NCI-H2227 (cell line): ENCODE measurements at regions not wholly inside any gene's neighbourhood (a gene's known extent, or its start where the extent isn't known, plus 50 kb on each side); places are given as distances from the start of the nearest gene placed in this dataset.

ENCODE experiments used
- DNase-seq: peaks from one replicate; lab custom pipeline; 2025; ENCODE audit not compliant: unreplicated experiment; lab: John Stamatoyannopoulos, UW

DNA sequence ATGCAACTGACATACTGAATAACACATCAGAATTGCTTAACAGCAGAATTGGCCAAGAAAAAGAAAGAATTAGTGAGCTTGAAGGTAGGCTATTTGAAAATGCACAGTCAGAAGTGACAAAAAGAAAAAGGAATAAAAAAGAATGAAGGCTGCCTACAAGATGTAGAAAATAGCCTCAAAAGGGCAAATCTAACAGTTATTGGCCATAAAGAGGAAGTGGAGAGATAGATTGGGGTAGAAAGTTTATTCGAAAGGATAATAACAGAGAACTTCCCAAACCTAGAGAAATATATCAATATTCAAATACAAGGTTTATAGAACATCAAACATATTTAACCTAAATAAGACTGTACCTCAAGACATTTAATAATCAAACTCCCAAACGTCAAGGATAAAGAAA is 67.5 kb downstream of the ATP6V1G3 start:
- no peak for DNase-seq

DNA sequence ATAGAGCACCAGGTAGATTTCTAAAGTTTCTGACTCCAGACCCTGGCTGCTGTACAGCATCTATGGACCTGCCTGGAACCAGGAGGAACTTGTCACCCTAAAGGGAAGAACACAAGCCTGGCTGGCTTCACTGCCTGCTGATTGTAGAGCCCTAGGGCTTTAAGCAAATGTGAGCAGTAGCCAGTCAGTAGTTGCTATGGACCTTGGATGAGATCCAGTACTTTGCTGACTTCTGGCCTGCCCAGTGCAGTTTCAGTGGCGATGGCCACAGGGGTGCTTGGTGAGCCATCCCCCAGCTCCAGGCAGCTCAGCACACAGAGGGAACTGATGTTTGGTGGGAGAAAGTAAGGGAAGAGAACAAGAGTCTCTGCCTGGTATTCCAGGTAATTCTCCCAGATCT is 68.4 kb downstream of the ATP6V1G3 start:
- DNase-seq = no peak

DNA sequence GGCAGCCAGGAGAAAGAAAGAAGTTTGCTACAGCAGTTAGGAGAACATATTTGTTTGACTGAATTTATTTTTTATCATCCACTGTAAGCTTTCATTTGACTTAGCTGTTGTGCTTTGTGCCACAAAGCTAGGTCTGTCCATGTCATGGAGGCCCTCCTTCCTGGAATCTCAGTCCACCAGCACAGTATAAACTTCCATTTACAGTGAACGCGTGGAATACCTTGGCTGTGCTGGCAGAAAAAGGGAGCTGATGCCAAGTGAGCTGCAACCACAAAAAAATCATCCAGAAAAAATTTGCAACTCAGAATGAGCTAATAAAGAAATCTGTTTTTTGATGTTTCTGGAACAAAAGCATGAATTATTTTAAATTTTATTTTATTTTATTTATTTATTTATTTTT is 72.6 kb downstream of the ATP6V1G3 start:
- DNase-seq = no peak

GRCh38 chr1:198467342-198467741 is 73.1 kb downstream of the ATP6V1G3 start:
- no peak for DNase-seq

DNA sequence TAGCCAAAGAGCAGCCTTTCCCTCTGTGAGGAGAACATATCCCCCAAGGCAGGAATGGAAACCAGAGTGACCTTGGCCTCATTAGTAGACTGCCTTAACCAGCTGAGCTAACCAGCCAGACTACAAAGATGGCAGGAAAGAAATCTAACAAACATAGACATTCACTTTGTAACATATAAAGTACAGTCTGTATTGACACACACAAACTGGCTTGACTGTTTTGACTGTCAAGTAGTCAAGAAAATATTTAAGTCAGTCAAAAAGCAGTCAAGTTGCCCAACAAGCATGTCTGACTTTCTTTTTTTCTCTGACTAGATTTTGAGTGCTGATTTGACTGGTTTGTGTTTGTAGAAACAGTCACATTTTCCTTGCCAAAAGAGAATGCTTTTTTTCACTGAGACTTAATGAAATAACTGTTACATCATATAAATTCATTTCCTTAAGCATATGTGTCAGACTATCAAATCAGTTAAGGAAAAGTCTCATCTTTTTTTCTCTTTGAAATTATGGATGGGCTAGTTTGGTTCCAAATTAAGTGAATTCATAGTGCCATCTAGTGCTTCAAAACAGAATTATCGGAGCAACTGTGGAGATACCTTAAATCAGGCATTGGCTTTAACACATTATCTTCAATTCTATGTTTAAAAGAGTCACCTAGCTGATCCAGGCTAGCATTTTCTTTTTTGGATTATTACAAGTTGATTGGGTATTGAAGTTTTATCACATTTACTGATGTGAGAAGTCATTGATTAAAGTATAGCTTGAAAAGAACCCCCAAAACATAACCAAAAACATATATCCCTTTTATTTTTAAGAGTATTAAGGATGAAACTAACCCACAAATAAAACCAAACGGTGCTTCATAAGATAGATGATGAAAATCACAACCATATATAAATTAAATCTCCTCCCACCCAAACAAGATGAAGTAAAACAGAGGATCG is 75.0 kb downstream of the ATP6V1G3 start:
- peak; percentile 82 for DNase-seq

GRCh38 chr1:198463709-198464108 is 76.8 kb downstream of the ATP6V1G3 start:
- no peak for DNase-seq

- no peak for DNase-seq
Observed at GRCh38 chr1:198462365-198463019, 78.0 kb downstream of the ATP6V1G3 start.

DNA sequence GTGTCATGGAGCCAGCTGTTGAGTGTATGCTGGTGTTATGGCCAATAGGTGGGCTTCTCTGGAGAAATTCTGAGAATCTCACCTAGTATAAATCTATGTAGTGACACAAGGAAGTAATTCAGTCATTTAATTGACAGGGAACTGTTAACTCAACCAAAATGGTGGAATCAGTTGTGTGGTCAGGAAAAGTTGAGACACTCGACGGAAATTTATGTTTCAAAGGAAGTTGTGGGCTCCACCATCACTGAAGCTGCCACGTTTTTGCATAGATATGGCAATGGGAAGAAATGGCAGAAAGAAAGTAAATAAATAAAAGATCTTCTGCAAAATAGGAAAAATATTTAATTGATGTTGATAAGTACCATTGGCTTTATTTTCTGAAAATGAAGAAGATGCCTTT is 84.5 kb downstream of the ATP6V1G3 start:
- no peak for DNase-seq

DNA sequence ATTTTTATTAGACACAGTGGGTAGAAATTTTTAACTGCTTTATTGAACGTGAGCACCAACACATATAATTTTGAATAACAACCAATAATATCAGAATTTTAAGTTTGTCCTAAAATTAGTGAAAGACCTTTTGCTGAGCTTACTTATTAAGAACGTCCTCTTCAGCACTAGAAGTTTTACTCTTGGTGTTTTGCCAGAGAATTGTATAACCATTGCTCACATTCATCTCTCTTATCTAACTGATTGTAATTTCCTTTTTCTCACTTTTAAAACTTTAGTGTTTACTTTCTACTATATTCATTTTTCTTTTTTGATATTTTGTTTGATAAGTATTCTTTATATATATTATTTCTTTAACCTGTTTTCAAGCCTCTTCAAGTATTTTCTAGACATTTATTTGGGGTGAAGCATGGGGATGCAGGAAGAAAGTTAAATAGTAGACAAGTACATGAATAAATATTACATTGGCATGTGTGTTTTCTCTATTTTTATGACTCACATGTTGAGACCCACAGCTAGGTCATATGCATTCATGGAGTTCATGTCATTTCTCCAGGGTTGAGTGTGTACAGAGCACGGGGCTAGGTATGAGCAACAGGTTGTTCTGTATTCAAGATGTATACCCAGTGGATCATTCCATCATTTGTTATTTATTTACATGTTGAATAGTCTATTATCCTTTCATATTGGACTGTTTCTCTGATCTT is 90.6 kb downstream of the ATP6V1G3 start:
- no peak for DNase-seq

DNA sequence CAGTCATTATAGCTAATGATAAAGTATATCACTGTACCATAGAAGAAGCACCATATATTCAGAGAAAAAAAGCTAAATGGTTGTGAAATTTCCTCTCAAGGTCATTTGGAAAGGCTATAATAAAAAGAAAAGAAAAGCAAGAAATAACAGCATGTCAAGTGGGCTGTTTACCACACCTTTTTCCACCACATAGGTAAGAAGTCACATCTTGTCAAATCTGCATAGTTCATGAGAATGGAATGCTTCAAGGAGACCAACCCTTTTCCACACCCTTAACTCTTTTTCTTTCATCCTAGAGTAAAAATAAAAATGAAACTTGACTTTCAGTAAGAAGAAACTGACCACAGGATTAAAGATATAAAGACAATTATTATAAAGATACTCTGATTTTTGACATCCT is 91.2 kb downstream of the ATP6V1G3 start:
- no peak for DNase-seq

GRCh38 chr1:198447468-198447867 is 93.0 kb downstream of the ATP6V1G3 start:
- DNase-seq = no peak

GRCh38 chr1:198445872-198446271 is 94.6 kb downstream of the ATP6V1G3 start:
- no peak for DNase-seq

DNA sequence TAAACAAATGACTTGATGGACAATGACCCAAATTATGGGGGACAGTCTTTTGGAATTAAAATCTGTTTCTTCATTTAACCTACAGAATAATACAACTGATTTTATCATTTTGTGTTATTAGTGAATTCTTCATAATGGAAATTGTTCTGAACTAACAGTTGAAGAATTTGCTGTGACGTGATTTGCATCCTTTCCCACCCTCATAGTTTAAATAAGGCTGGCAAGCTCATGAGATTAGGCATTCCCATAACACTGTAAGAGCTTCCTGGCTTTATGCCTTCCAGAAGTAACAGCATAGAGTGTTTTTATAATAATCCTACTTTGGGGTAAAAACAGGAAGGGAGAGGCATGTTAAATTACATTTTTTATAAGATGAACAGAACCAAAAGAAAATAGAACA is 95.7 kb downstream of the ATP6V1G3 start:
- DNase-seq = no peak

GRCh38 chr1:198443365-198444233 is 96.9 kb downstream of the ATP6V1G3 start:
- DNase-seq = no peak

DNA sequence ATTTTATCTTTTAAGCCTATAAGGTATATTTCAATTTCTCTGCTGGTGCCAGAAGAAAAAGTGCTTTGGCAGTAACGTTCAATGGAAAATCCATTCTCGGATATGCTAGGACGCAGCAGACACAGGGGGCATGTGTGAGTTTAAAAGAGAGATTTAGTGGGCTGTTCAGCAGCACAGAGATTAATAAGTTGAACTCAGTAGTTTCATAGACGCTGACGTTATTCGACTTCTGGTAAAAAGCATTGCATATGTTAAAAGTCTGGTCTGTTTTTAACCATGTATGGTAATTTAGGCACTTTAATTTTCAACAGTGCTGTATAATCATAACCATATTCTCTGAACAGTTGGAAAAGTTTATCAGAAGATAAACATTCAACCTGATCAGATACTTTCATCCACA is 99.6 kb downstream of the ATP6V1G3 start:
- no peak for DNase-seq

DNA sequence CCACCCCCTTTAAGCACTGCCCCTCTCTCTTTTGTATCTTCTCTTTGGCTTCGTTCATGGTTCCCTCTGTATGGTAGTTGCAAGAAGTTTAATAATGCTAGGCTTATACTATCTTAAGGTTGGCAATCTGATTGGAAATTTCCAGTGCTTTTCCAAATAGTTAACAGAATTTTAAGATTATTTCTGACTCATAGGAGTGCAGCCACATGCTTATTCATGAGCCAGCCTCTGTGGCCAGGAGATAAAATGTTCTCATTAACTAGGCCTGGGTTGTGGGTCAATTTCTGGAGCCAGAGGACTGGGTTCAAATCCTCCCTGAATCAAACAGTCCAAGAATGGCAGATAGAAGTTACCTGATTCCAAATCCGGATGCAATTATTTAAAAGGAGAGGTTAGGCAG is 103.1 kb downstream of the ATP6V1G3 start:
- no peak for DNase-seq

GRCh38 chr1:198436276-198436675 is 104.2 kb downstream of the ATP6V1G3 start:
- no peak for DNase-seq

- no peak for DNase-seq
Observed at GRCh38 chr1:198435056-198435455, 105.4 kb downstream of the ATP6V1G3 start.

GRCh38 chr1:198424441-198424840 is 116.0 kb downstream of the ATP6V1G3 start:
- DNase-seq = no peak

DNA sequence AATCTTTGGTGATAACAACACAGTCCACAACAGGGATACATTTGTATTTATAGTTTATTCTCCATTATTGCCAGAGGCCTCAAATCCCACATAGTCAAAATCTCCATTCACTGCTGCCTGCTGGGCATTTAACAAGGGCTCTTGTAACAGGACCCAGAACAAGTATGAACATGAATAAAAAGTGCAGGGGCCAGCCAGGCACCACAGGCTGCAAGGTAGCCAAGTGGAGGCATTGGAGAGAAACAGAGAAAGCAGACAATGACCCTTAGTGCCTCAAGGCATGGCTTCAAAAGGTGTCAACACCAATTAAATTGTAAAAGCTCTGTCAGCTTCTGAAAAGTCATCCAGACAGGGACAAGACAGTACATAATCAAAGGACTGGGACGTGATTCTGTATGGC is 116.8 kb downstream of the ATP6V1G3 start:
- DNase-seq = no peak

DNA sequence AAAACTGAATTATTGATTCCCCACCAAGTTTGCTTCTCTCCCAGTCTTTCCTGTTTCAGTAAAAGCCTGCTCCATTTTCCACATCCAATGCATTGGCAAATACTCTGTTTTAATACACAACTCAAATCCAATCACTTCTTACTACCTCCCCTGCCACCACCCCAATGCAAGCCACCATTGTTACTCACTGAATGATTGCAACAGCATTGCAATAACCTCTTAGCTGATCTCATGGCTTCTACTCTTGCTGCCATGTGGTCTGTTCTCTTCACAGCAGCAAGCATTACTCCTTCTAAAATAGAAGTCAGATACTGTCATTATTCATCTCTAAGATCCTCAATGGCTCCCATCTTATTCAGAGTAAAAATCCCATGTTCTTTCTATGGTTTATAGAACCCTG is 123.4 kb downstream of the ATP6V1G3 start:
- DNase-seq = no peak
